Activated CD8-positive, alpha-beta T cell treated with anti-CD3 and anti-CD28 coated beads for 36 hours (primary cell): ENCODE measurements at regions not wholly inside any gene's neighbourhood (a gene's known extent, or its start where the extent isn't known, plus 50 kb on each side); places are given as distances from the start of the nearest gene placed in this dataset.

Source experiments
- ATAC-seq: fragments of 200-7000 bp; cut with Tn5 transposase; one replicate; pipeline ENCODE4 v1.10.0; 2021; ENCODE audit warnings: mild to moderate bottlenecking, moderate library complexity
- CTCF ChIA-PET: fragments of 350-600 bp; sonication (Branson Sonifier 250); formaldehyde crosslinking; loops from one replicate; lab custom pipeline; 2021; ENCODE audit warnings: antibody characterized with exemption; lab: Charles Lee
- POLR2A ChIA-PET: fragments of 350-600 bp; sonication (Branson Sonifier 250); formaldehyde crosslinking; loops from one replicate; lab custom pipeline; 2021; ENCODE audit warnings: antibody characterized with exemption; lab: Charles Lee
- DNase-seq: peaks from one replicate; pipeline ENCODE4 v3.0.0-alpha.2; 2020
- H3K27ac Mint-ChIP-seq: one replicate; pipeline ENCODE4 v1.8.0; 2021; ENCODE audit warnings: mild to moderate bottlenecking, mixed read lengths
- H3K27me3 Mint-ChIP-seq: one replicate; pipeline ENCODE4 v1.8.0; 2021; ENCODE audit warnings: mixed read lengths
- H3K36me3 Mint-ChIP-seq: one replicate; pipeline ENCODE4 v1.8.0; 2021; ENCODE audit warnings: low read depth, mixed read lengths
- H3K4me1 Mint-ChIP-seq: one replicate; pipeline ENCODE4 v1.8.0; 2021; ENCODE audit warnings: low read depth, mixed read lengths
- H3K4me3 Mint-ChIP-seq: one replicate; pipeline ENCODE4 v1.8.0; 2021; ENCODE audit warnings: mild to moderate bottlenecking, moderate library complexity, mixed read lengths
- H3K9me3 Mint-ChIP-seq: one replicate; pipeline ENCODE4 v1.8.0; 2021; ENCODE audit warnings: mixed read lengths
- intact Hi-C: fragments of 100-400 bp; cut with micrococcal nuclease; formaldehyde crosslinking; loops from one replicate; pipeline ENCODE4 v1.10.0; 2022
- TF ChIP-seq, protein P1 (sequence below): fragments of 200-600 bp; IDR thresholded peaks from one replicate; pipeline ENCODE4 v1.8.0; 2022; ENCODE audit warnings: antibody characterized with exemption, mild to moderate bottlenecking

DNA sequence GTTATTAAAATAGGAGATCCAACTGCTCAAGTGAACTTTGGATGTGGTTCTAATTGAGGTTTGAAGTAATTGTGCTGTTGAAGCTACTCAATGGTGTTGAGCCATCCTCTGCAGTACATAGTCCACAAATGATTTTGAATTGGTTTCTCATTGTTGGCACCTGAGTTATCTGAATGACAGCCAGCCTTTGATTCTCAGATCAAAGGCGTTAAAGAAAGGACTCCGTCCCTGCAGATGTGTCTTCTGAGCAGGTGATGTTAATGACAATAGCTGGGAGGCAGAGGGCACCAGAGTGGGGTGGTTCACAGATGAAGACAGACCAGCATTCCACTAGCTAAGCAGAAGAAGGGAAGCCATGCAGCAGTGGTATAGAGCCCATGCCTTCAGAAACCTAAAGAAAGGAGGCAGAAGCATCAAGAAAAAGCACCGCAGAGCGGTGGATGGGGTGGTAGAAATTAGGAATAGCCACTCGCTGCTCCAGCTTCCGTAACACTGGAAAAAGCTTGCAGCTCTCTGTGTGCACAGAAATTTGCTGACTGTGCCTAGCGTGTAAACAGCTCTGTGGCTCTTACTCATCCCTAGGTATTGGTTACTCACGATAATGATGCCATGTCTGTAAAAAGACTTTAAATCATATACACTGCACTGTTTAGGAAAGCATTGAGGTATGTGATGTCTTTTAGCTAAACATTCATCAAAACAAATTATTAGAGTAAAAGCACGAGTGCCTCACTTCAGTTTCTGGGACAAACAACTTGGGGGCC lies 79.2 kb upstream of the CLCN4 start:
- peak; percentile 62 for ATAC-seq
- H3K4me3 Mint-ChIP-seq, result no peak overlapping the region
- no peaks in the 10 kb centered on the region for H3K9me3 Mint-ChIP-seq
- no peak overlapping the region for H3K27ac Mint-ChIP-seq
- H3K4me1 Mint-ChIP-seq, result peaks cover 13% of the 10 kb centered on the region
- no peaks in the 10 kb centered on the region for H3K27me3 Mint-ChIP-seq
- DNase-seq, result peak; percentile 15
- H3K36me3 Mint-ChIP-seq, result peaks cover 3% of the 10 kb centered on the region
- TF ChIP-seq, protein P1, sequence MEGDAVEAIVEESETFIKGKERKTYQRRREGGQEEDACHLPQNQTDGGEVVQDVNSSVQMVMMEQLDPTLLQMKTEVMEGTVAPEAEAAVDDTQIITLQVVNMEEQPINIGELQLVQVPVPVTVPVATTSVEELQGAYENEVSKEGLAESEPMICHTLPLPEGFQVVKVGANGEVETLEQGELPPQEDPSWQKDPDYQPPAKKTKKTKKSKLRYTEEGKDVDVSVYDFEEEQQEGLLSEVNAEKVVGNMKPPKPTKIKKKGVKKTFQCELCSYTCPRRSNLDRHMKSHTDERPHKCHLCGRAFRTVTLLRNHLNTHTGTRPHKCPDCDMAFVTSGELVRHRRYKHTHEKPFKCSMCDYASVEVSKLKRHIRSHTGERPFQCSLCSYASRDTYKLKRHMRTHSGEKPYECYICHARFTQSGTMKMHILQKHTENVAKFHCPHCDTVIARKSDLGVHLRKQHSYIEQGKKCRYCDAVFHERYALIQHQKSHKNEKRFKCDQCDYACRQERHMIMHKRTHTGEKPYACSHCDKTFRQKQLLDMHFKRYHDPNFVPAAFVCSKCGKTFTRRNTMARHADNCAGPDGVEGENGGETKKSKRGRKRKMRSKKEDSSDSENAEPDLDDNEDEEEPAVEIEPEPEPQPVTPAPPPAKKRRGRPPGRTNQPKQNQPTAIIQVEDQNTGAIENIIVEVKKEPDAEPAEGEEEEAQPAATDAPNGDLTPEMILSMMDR, result no peak
- intact Hi-C loops, result no loop called here
- POLR2A ChIA-PET, result interaction anchor here (0.8 kb wide), 1 partner anchor 62 kb away, joined by 3 read pairs; no protein-coding TSS in a partner anchor
- CTCF ChIA-PET, result interaction anchor here (0.9 to 2.3 kb wide), 3 partner anchors 33 to 81 kb away, joined by 3 to 20 read pairs (median 8); no protein-coding TSS in a partner anchor

DNA sequence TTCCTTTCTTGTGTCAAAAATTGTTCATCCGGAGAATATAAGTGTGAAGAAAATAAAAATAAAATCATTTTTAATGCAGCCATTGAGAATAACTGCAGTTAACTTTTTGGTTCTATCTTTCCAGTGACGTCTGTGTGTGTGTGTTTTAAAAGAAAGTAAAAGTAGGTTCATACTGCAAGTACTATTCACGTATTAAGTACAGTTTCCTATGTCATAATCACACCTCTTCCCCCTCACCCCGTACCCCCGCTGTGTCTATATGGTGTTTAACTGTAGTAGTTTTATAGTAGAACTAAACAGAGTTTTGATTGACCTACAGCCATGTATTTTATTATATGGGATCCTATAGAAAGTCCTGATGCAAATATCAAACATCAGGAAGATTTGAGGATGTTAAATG lies 78.5 kb upstream of the CLCN4 start:
- Mint-ChIP-seq H3K4me1 (peaks cover 20% of the 10 kb centered on the region), H3K9me3 (no peaks in the 10 kb centered on the region), H3K36me3 (peaks cover 5% of the 10 kb centered on the region), H3K27ac (no peak overlapping the region), H3K27me3 (no peaks in the 10 kb centered on the region), H3K4me3 (no peak overlapping the region)
- ChIA-PET POLR2A (no interaction called here), CTCF (interaction anchor here (0.9 to 2.3 kb wide), 3 partner anchors 32 to 81 kb away, joined by 3 to 20 read pairs (median 8); no protein-coding TSS in a partner anchor)
- DNase-seq (peak; percentile 5), ATAC-seq (no peak)
- intact Hi-C loops, result no loop called here
- TF ChIP-seq, protein P1, result no peak

DNA sequence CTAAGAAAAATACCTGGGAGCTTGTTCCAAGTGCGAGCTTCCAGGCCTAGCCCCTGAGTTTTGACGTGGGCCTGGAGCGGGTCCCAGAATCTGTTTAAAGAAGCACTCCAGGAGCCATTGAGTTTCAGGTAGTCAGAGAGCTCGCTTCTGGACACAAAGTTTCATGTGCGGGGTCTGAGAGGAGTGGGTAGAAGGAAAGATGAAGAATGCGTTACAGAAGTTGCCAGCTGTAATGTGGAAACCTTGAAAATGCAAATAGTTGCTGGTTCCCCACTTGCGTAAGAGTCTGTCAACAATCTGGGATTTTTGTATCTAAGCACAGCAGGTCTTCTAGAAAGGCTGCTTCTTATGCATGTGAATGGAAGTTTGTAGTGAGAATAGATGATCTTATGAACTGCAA lies 77.5 kb upstream of the CLCN4 start:
- DNase-seq, result no peak
- H3K9me3 Mint-ChIP-seq, result no peaks in the 10 kb centered on the region
- intact Hi-C loops, result no loop called here
- no peak for ATAC-seq
- H3K36me3 Mint-ChIP-seq, result peaks cover 5% of the 10 kb centered on the region
- TF ChIP-seq, protein P1, result no peak
- H3K4me1 Mint-ChIP-seq, result peaks cover 29% of the 10 kb centered on the region
- H3K4me3 Mint-ChIP-seq, result no peak overlapping the region
- POLR2A ChIA-PET, result no interaction called here
- no peak overlapping the region for H3K27ac Mint-ChIP-seq
- no peaks in the 10 kb centered on the region for H3K27me3 Mint-ChIP-seq
- CTCF ChIA-PET, result interaction anchor here (1.0 to 1.4 kb wide), 4 partner anchors 14 to 84 kb away, joined by 3 to 7 read pairs (median 4); no protein-coding TSS in a partner anchor

DNA sequence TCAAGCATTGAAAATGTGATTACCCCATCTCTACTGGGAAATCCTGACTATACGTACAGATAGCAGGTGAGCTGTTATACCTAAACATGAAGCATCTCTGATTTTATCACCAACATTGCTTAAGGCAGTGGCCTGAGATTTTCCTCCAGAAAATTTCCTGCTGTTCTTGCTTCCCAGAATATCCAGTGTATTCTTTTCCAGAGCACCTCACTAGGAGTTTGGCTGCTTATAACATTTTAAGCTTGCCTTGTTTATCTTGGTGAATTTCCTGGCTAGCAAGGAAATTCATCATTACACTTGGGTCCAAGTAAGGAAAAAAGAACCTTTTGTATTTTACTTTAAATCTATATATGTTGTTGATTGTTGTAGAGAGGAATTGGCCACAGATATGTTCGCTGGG lies 73.0 kb upstream of the CLCN4 start:
- POLR2A ChIA-PET, result interaction anchor here (0.7 to 1.5 kb wide), 4 partner anchors 8 to 66 kb away, joined by 3 to 6 read pairs (median 4); no protein-coding TSS in a partner anchor
- H3K27ac Mint-ChIP-seq, result no peak overlapping the region
- intact Hi-C loops, result loop anchor here (5.0 kb wide), 1 partner anchor 33 kb away; no protein-coding TSS in a partner anchor

More for the DNA sequence above, 73.0 kb upstream of the CLCN4 start:
- peaks cover 50% of the 10 kb centered on the region for H3K4me1 Mint-ChIP-seq
- ATAC-seq (no peak), DNase-seq (no peak)
- no peak overlapping the region for H3K4me3 Mint-ChIP-seq
- CTCF ChIA-PET, result interaction anchor here (0.8 to 2.6 kb wide), 5 partner anchors 12 to 106 kb away, joined by 3 to 12 read pairs (median 6); no protein-coding TSS in a partner anchor
- no peaks in the 10 kb centered on the region for H3K27me3 Mint-ChIP-seq
- no peaks in the 10 kb centered on the region for H3K9me3 Mint-ChIP-seq
- TF ChIP-seq, protein P1, result no peak
- H3K36me3 Mint-ChIP-seq, result peaks cover 11% of the 10 kb centered on the region
